CD4-positive, alpha-beta T cell (primary cell): ENCODE measurements at regions not wholly inside any gene's neighbourhood (a gene's known extent, or its start where the extent isn't known, plus 50 kb on each side); places are given as distances from the start of the nearest gene placed in this dataset.

Experiments used
- ATAC-seq: fragments of 200-7000 bp; cut with Tn5 transposase; one replicate; pipeline ENCODE4 v1.10.0; 2022; ENCODE audit warnings: mild to moderate bottlenecking; ENCODE audit not compliant: poor library complexity
- CTCF ChIA-PET: fragments of 350-600 bp; sonication (Branson Sonifier 250); formaldehyde crosslinking; loops from one replicate; lab custom pipeline; 2021; ENCODE audit warnings: antibody characterized with exemption, inconsistent platforms; lab: Charles Lee
- POLR2A ChIA-PET: fragments of 350-600 bp; sonication (Branson Sonifier 250); formaldehyde crosslinking; loops from one replicate; lab custom pipeline; 2021; ENCODE audit warnings: antibody characterized with exemption, inconsistent platforms; lab: Charles Lee
- DNase-seq, 14 experiments: peaks; one replicate each; pipeline ENCODE4 v3.0.0-alpha.2; 2013 to 2020; ENCODE audit warnings: mixed read lengths in 2 of 14
- H3K27ac ChIP-seq, 2 donors: one replicate each; pipeline versions ENCODE4 v1.5.1 to v1.7.0; 2013; ENCODE audit warnings: low read length in 2 of 2, low read depth in 1 of 2, mild to moderate bottlenecking in 1 of 2
- H3K27me3 ChIP-seq, 2 experiments: 1 replicate in 1 of 2; 2 replicates in 1 of 2; pipeline versions ENCODE4 v1.6.1 to v1.7.0; 2013; ENCODE audit warnings: low read length in 2 of 2, control low read depth in 1 of 2, mild to moderate bottlenecking in 1 of 2, moderate library complexity in 1 of 2; ENCODE audit not compliant: insufficient read depth in 2 of 2, control insufficient read depth in 1 of 2
- H3K36me3 ChIP-seq: one replicate; pipeline ENCODE4 v1.6.1; 2013; ENCODE audit warnings: low read length, control low read depth; ENCODE audit not compliant: insufficient read depth
- H3K4me1 ChIP-seq: one replicate; pipeline ENCODE4 v1.6.1; 2013; ENCODE audit warnings: low read length, control low read depth; ENCODE audit not compliant: insufficient read depth
- H3K4me3 ChIP-seq: one replicate; pipeline ENCODE4 v1.5.1; 2013; ENCODE audit warnings: mild to moderate bottlenecking, low read length, moderate library complexity
- H3K9me3 ChIP-seq, 2 experiments: 1 replicate in 1 of 2; 2 replicates in 1 of 2; pipeline versions ENCODE4 v1.6.1 to v1.7.0; 2013; ENCODE audit warnings: low read length in 2 of 2, mild to moderate bottlenecking in 2 of 2, control low read depth in 1 of 2, moderate library complexity in 1 of 2; ENCODE audit not compliant: control insufficient read depth in 1 of 2, insufficient read depth in 1 of 2
- H3K27ac Mint-ChIP-seq: one replicate; pipeline ENCODE4 v1.8.0; 2020; ENCODE audit warnings: mixed read lengths
- H3K27me3 Mint-ChIP-seq: one replicate; pipeline ENCODE4 v1.8.0; 2021; ENCODE audit warnings: mixed read lengths
- H3K36me3 Mint-ChIP-seq: one replicate; pipeline ENCODE4 v1.8.0; 2021; ENCODE audit warnings: low read depth, mixed read lengths
- H3K4me1 Mint-ChIP-seq: one replicate; pipeline ENCODE4 v1.8.0; 2021; ENCODE audit warnings: low read depth, mixed read lengths
- H3K4me3 Mint-ChIP-seq: one replicate; pipeline ENCODE4 v1.8.0; 2020; ENCODE audit warnings: mild to moderate bottlenecking, mixed read lengths
- H3K9me3 Mint-ChIP-seq: one replicate; pipeline ENCODE4 v1.8.0; 2020; ENCODE audit warnings: mixed read lengths
- CTCF ChIP-seq: fragments of 200-600 bp; IDR thresholded peaks from one replicate; pipeline ENCODE4 v1.8.0; 2022; ENCODE audit warnings: antibody characterized with exemption, mild to moderate bottlenecking
- intact Hi-C, 2 experiments: fragments of 100-400 bp; cut with DNase I in 1 of 2; cut with micrococcal nuclease in 1 of 2; formaldehyde crosslinking; loops; one replicate each; pipeline versions ENCODE4 v1.15.1 to v1.9.0; 2023 to 2025; cut with DNase I, micrococcal nuclease

GRCh38 chr12:54734196-54734950 lies 86.2 kb upstream of the DCD start:
- peaks cover 5% of the 10 kb centered on the region for H3K9me3 Mint-ChIP-seq

GRCh38 chr12:54725233-54725843 lies 77.2 kb upstream of the DCD start:
- H3K9me3 Mint-ChIP-seq = no peaks in the 10 kb centered on the region
- intact Hi-C loops = no loop called here
- DNase-seq (peak in 3 of 14 experiments; percentile 34 to 53 (median 41)), ATAC-seq (no peak)
- H3K4me3 Mint-ChIP-seq = no peak overlapping the region
- ChIA-PET POLR2A (no interaction called here), CTCF (interaction anchor here (0.9 to 1.5 kb wide), 8 partner anchors 11 to 894 kb away, joined by 3 to 4 read pairs (median 3); no protein-coding TSS in a partner anchor)
- H3K4me1 ChIP-seq = peaks cover 3% of the 10 kb centered on the region
- H3K27me3 Mint-ChIP-seq = peaks cover 18% of the 10 kb centered on the region
- no peak overlapping the region for H3K4me3 ChIP-seq
- H3K27me3 ChIP-seq = peaks cover 2 to 6% of the 10 kb centered on the region in 2 experiments
- no peaks in the 10 kb centered on the region for H3K4me1 Mint-ChIP-seq
- H3K36me3 Mint-ChIP-seq = no peaks in the 10 kb centered on the region
- H3K27ac ChIP-seq = no peak overlapping the region
- H3K27ac Mint-ChIP-seq = no peak overlapping the region
- H3K9me3 ChIP-seq = peaks cover 0 to 3% of the 10 kb centered on the region in 2 experiments
- TF ChIP-seq CTCF = peak; percentile 17
- no peaks in the 10 kb centered on the region for H3K36me3 ChIP-seq

More at GRCh38 chr12:54734196-54734950, 86.2 kb upstream of the DCD start:
- intact Hi-C loops = no loop called here
- H3K27me3 Mint-ChIP-seq = no peaks in the 10 kb centered on the region
- H3K27ac ChIP-seq = no peak overlapping the region
- ChIA-PET POLR2A (no interaction called here), CTCF (no interaction called here)
- peaks cover 12% of the 10 kb centered on the region for H3K4me1 ChIP-seq
- H3K4me1 Mint-ChIP-seq = peaks cover 24% of the 10 kb centered on the region
- H3K27me3 ChIP-seq = no peaks in the 10 kb centered on the region
- DNase-seq = no peak
- no peak for TF ChIP-seq CTCF
- no peaks in the 10 kb centered on the region for H3K9me3 ChIP-seq
- no peaks in the 10 kb centered on the region for H3K36me3 Mint-ChIP-seq
- H3K4me3 Mint-ChIP-seq = no peak overlapping the region
- ATAC-seq = no peak
- no peak overlapping the region for H3K4me3 ChIP-seq
- no peaks in the 10 kb centered on the region for H3K36me3 ChIP-seq
- no peak overlapping the region for H3K27ac Mint-ChIP-seq

- Histone ChIP-seq H3K9me3 (peaks cover 0 to 3% of the 10 kb centered on the region in 2 experiments), H3K27me3 (peaks cover 2 to 7% of the 10 kb centered on the region in 2 experiments), H3K4me1 (peaks cover 3% of the 10 kb centered on the region), H3K36me3 (no peaks in the 10 kb centered on the region), H3K27ac (no peak overlapping the region), H3K4me3 (no peak overlapping the region)
- TF ChIP-seq CTCF = peak; percentile 66
- DNase-seq (peak in 7 of 14 experiments; percentile 7 to 74 (median 31)), ATAC-seq (peak; percentile 73)
- no peak overlapping the region for H3K4me3 Mint-ChIP-seq
- no peaks in the 10 kb centered on the region for H3K36me3 Mint-ChIP-seq
- intact Hi-C loops = no loop called here
- ChIA-PET CTCF (interaction anchor here (1.2 to 1.4 kb wide), 4 partner anchors 13 to 349 kb away, joined by 3 to 5 read pairs (median 4); no protein-coding TSS in a partner anchor), POLR2A (no interaction called here)
- no peaks in the 10 kb centered on the region for H3K9me3 Mint-ChIP-seq
- no peak overlapping the region for H3K27ac Mint-ChIP-seq
- peaks cover 19% of the 10 kb centered on the region for H3K27me3 Mint-ChIP-seq
- no peaks in the 10 kb centered on the region for H3K4me1 Mint-ChIP-seq
Measured at GRCh38 chr12:54723379-54724256, 75.5 kb upstream of the DCD start.
